ENCODE measurements at regions not wholly inside any gene's neighbourhood (a gene's known extent, or its start where the extent isn't known, plus 50 kb on each side); places are given as distances from the start of the nearest gene placed in this dataset.
A peak's percentile ranks its signal among the peaks of the same experiment; 100 is the strongest.

GRCh38 chr2:47655563-47655880 lies 84.7 kb upstream of the KCNK12 start:
- Histone ChIP-seq H3K27me3 (ENCODE audit: insufficient read depth, low read length, poor library complexity, severe bottlenecking) (no peaks in the 10 kb centered on the region), H3K9ac (ENCODE audit: low read depth, low read length, poor library complexity, severe bottlenecking) (no peak overlapping the region), H3K79me2 (ENCODE audit: insufficient read depth, low read length) (no peaks in the 10 kb centered on the region), H2AFZ (ENCODE audit: low read length) (no peak overlapping the region), H3K36me3 (ENCODE audit: insufficient read depth, low read length) (no peaks in the 10 kb centered on the region), H3K4me1 (ENCODE audit: insufficient read depth, low read length, poor library complexity, severe bottlenecking) (peaks cover 22% of the 10 kb centered on the region), H3K9me2 (replicated peaks; ENCODE audit: low read depth, low read length) (no peaks in the 10 kb centered on the region), H3K4me2 (ENCODE audit: low read depth, low read length, poor library complexity, severe bottlenecking) (no peak overlapping the region), H3K4me3 (ENCODE audit: low read length, poor library complexity, severe bottlenecking) (no peak overlapping the region), H3K9me3 (ENCODE audit: insufficient read depth, low read depth, low read length) (no peaks in the 10 kb centered on the region), H4K20me1 (ENCODE audit: insufficient read depth, low read length, poor library complexity, severe bottlenecking) (no peaks in the 10 kb centered on the region), H3F3A (ENCODE audit: low read depth) (no peaks in the 10 kb centered on the region)
- TF ChIP-seq, protein P1, sequence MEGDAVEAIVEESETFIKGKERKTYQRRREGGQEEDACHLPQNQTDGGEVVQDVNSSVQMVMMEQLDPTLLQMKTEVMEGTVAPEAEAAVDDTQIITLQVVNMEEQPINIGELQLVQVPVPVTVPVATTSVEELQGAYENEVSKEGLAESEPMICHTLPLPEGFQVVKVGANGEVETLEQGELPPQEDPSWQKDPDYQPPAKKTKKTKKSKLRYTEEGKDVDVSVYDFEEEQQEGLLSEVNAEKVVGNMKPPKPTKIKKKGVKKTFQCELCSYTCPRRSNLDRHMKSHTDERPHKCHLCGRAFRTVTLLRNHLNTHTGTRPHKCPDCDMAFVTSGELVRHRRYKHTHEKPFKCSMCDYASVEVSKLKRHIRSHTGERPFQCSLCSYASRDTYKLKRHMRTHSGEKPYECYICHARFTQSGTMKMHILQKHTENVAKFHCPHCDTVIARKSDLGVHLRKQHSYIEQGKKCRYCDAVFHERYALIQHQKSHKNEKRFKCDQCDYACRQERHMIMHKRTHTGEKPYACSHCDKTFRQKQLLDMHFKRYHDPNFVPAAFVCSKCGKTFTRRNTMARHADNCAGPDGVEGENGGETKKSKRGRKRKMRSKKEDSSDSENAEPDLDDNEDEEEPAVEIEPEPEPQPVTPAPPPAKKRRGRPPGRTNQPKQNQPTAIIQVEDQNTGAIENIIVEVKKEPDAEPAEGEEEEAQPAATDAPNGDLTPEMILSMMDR (conservative IDR thresholded peaks at IDR 0.05; ENCODE audit: low read length): no peak
- no peak for TF ChIP-seq EZH2phosphoT487 (IDR thresholded peaks at IDR 0.05; ENCODE audit: borderline replicate concordance)

- H3K9me2 ChIP-seq (replicated peaks; ENCODE audit: low read depth, low read length): no peaks in the 10 kb centered on the region
- H3K79me2 ChIP-seq (ENCODE audit: insufficient read depth, low read length): no peaks in the 10 kb centered on the region
- no peaks in the 10 kb centered on the region for H4K20me1 ChIP-seq (ENCODE audit: insufficient read depth, low read length, poor library complexity, severe bottlenecking)
- H3K4me1 ChIP-seq (ENCODE audit: insufficient read depth, low read length, poor library complexity, severe bottlenecking): peaks cover 22% of the 10 kb centered on the region
- no peaks in the 10 kb centered on the region for H3K36me3 ChIP-seq (ENCODE audit: insufficient read depth, low read length)
- no peak overlapping the region for H3K9ac ChIP-seq (ENCODE audit: low read depth, low read length, poor library complexity, severe bottlenecking)
- H2AFZ ChIP-seq (ENCODE audit: low read length): no peak overlapping the region
- no peaks in the 10 kb centered on the region for H3K9me3 ChIP-seq (ENCODE audit: insufficient read depth, low read depth, low read length)
- H3K4me2 ChIP-seq (ENCODE audit: low read depth, low read length, poor library complexity, severe bottlenecking): no peak overlapping the region
- H3F3A ChIP-seq (ENCODE audit: low read depth): no peaks in the 10 kb centered on the region
- no peak overlapping the region for H3K4me3 ChIP-seq (ENCODE audit: low read length, poor library complexity, severe bottlenecking)
- no peaks in the 10 kb centered on the region for H3K27me3 ChIP-seq (ENCODE audit: insufficient read depth, low read length, poor library complexity, severe bottlenecking)
- TF ChIP-seq, protein P1 (conservative IDR thresholded peaks at IDR 0.05; ENCODE audit: low read length): no peak
- TF ChIP-seq EZH2phosphoT487 (IDR thresholded peaks at IDR 0.05; ENCODE audit: borderline replicate concordance): no peak
Observed at GRCh38 chr2:47654790-47655562, 84.2 kb upstream of the KCNK12 start.

DNA sequence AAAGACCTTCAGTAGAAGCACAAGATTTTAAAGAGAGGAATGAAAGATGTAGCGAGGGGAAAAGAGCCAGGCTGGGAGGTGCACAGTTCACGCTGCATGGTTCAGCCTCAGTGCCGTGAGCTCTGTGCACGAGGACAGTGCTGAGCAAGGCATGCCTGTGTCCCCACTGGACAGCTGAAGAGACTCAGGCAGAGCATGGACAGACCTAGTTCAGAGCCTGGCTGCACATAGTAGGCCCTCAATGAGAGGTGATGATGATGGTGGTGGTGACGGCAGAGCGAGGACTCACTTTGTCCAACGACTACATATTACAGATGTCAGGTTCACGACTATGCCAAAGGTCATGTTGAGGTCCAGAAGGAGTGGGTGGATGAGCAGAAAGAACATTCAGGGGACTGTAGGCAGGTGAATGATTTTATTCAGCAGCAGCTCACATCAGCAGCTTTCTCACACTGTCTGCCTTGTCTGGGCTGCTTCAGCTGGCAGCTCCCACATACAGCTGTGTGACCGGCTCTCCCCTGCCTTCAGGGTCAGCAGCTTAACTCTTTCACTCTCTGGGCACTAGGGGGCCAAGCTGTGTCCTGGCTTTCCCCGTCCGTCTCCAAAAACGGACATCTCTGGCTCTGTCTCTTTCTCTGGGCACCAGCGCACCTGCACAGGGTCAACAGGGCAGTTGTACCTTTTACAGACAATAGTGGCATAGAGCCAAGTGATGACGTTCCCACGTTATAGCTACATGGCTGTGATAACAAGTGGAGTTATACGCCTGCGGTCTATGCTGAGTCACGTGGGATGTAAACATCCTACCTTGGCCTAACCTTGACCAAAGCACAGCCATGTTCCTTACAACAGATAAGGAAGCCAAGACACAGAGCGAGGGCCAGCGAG lies 83.4 kb upstream of the KCNK12 start:
- H3K36me3 ChIP-seq (ENCODE audit: insufficient read depth, low read length): no peaks in the 10 kb centered on the region
- TF ChIP-seq, protein P1 (conservative IDR thresholded peaks at IDR 0.05; ENCODE audit: low read length): peak; percentile 56
- TF ChIP-seq EZH2phosphoT487 (IDR thresholded peaks at IDR 0.05; ENCODE audit: borderline replicate concordance): no peak
- H3F3A ChIP-seq (ENCODE audit: low read depth): no peaks in the 10 kb centered on the region
- H3K4me1 ChIP-seq (ENCODE audit: insufficient read depth, low read length, poor library complexity, severe bottlenecking): peaks cover 22% of the 10 kb centered on the region
- H2AFZ ChIP-seq (ENCODE audit: low read length): no peak overlapping the region
- H3K4me2 ChIP-seq (ENCODE audit: low read depth, low read length, poor library complexity, severe bottlenecking): no peak overlapping the region
- H3K9ac ChIP-seq (ENCODE audit: low read depth, low read length, poor library complexity, severe bottlenecking): no peak overlapping the region
- H3K79me2 ChIP-seq (ENCODE audit: insufficient read depth, low read length): no peaks in the 10 kb centered on the region
- H3K4me3 ChIP-seq (ENCODE audit: low read length, poor library complexity, severe bottlenecking): no peak overlapping the region
- H3K27me3 ChIP-seq (ENCODE audit: insufficient read depth, low read length, poor library complexity, severe bottlenecking): no peaks in the 10 kb centered on the region
- H3K9me3 ChIP-seq (ENCODE audit: insufficient read depth, low read depth, low read length): no peaks in the 10 kb centered on the region
- H3K9me2 ChIP-seq (replicated peaks; ENCODE audit: low read depth, low read length): no peaks in the 10 kb centered on the region
- H4K20me1 ChIP-seq (ENCODE audit: insufficient read depth, low read length, poor library complexity, severe bottlenecking): no peaks in the 10 kb centered on the region

Data from Loucy (cell line).